ENCODE measurements at regions not wholly inside any gene's neighbourhood (a gene's known extent, or its start where the extent isn't known, plus 50 kb on each side); places are given as distances from the start of the nearest gene placed in this dataset.
"Not testable (repeated sequence)": the region's sequence is repeated elsewhere in the genome, so short reads cannot be mapped to it uniquely, and the experiment has no call there.

GRCh38 chr3:72624656-72625055 is 223.6 kb downstream of the SHQ1 start:
- peaks cover 4% of the 10 kb centered on the region for H3K27me3 Mint-ChIP-seq
- H3K27ac Mint-ChIP-seq, result no peak overlapping the region
- peaks cover 10 to 23% (median 13%) of the 10 kb centered on the region in 4 donors for H3K4me1 Mint-ChIP-seq
- no peak overlapping the region for H3K27ac ChIP-seq (ENCODE audit: insufficient read depth, low read length, poor library complexity, severe bottlenecking)
- H3K9me3 ChIP-seq (ENCODE audit: control insufficient read depth in 2 of 2, low read length in 2 of 2), result no peaks in the 10 kb centered on the region
- peaks cover 0 to 9% (median 0%) of the 10 kb centered on the region in 7 donors for H3K9me3 Mint-ChIP-seq
- H3K27me3 ChIP-seq (ENCODE audit: control insufficient read depth, insufficient read depth, low read length), result no peaks in the 10 kb centered on the region
- H3K4me1 ChIP-seq (ENCODE audit: control insufficient read depth, insufficient read depth, low read length, poor library complexity, severe bottlenecking), result peaks cover 11% of the 10 kb centered on the region
- no peak for DNase-seq
- H3K36me3 ChIP-seq (ENCODE audit: control insufficient read depth, insufficient read depth, low read length), result no peaks in the 10 kb centered on the region
- no peak overlapping the region for H3K4me3 Mint-ChIP-seq
- H3K36me3 Mint-ChIP-seq, result no peaks in the 10 kb centered on the region
- ATAC-seq (ENCODE audit: low read depth in 2 of 2), result no peak
- H3K4me3 ChIP-seq (ENCODE audit: low read depth, low read length), result no peak overlapping the region

GRCh38 chr3:72618739-72619138 is 229.5 kb downstream of the SHQ1 start:
- peaks cover 4% of the 10 kb centered on the region for H3K36me3 Mint-ChIP-seq
- H3K4me3 ChIP-seq (ENCODE audit: low read depth, low read length), result no peak overlapping the region
- H3K4me3 Mint-ChIP-seq, result no peak overlapping the region
- H3K9me3 Mint-ChIP-seq, result peaks cover 2 to 13% (median 3%) of the 10 kb centered on the region in 7 donors
- no peak for DNase-seq
- H3K27ac Mint-ChIP-seq, result no peak overlapping the region
- H3K27me3 Mint-ChIP-seq, result peaks cover 11% of the 10 kb centered on the region
- no peaks in the 10 kb centered on the region for H3K4me1 ChIP-seq (ENCODE audit: control insufficient read depth, insufficient read depth, low read length, poor library complexity, severe bottlenecking)
- no peak overlapping the region for H3K27ac ChIP-seq (ENCODE audit: insufficient read depth, low read length, poor library complexity, severe bottlenecking)
- no peaks in the 10 kb centered on the region for H3K27me3 ChIP-seq (ENCODE audit: control insufficient read depth, insufficient read depth, low read length)
- no peaks in the 10 kb centered on the region for H3K36me3 ChIP-seq (ENCODE audit: control insufficient read depth, insufficient read depth, low read length)
- no peak for ATAC-seq (ENCODE audit: low read depth in 2 of 2)
- no peaks in the 10 kb centered on the region for H3K4me1 Mint-ChIP-seq
- H3K9me3 ChIP-seq (ENCODE audit: control insufficient read depth in 2 of 2, low read length in 2 of 2), result no peaks in the 10 kb centered on the region

GRCh38 chr3:72617424-72618024 is 230.7 kb downstream of the SHQ1 start:
- peaks cover 2 to 11% (median 3%) of the 10 kb centered on the region in 7 donors for H3K9me3 Mint-ChIP-seq
- H3K36me3 Mint-ChIP-seq, result peaks cover 4% of the 10 kb centered on the region
- DNase-seq (no peak), ATAC-seq (ENCODE audit: low read depth in 2 of 2) (no peak)
- H3K4me1 Mint-ChIP-seq, result no peaks in the 10 kb centered on the region
- Histone ChIP-seq H3K4me1 (ENCODE audit: control insufficient read depth, insufficient read depth, low read length, poor library complexity, severe bottlenecking) (no peaks in the 10 kb centered on the region), H3K27me3 (ENCODE audit: control insufficient read depth, insufficient read depth, low read length) (no peaks in the 10 kb centered on the region), H3K4me3 (ENCODE audit: low read depth, low read length) (no peak overlapping the region), H3K9me3 (ENCODE audit: control insufficient read depth in 2 of 2, low read length in 2 of 2) (no peaks in the 10 kb centered on the region), H3K36me3 (ENCODE audit: control insufficient read depth, insufficient read depth, low read length) (no peaks in the 10 kb centered on the region), H3K27ac (ENCODE audit: insufficient read depth, low read length, poor library complexity, severe bottlenecking) (no peak overlapping the region)
- H3K27ac Mint-ChIP-seq, result no peak overlapping the region
- peaks cover 11% of the 10 kb centered on the region for H3K27me3 Mint-ChIP-seq
- no peak overlapping the region for H3K4me3 Mint-ChIP-seq

GRCh38 chr3:72615776-72616175 is 232.5 kb downstream of the SHQ1 start:
- H3K27ac Mint-ChIP-seq, result no peak overlapping the region
- no peak for DNase-seq
- H3K9me3 ChIP-seq (ENCODE audit: control insufficient read depth in 2 of 2, low read length in 2 of 2), result no peaks in the 10 kb centered on the region
- H3K9me3 Mint-ChIP-seq, result peaks cover 2 to 11% (median 3%) of the 10 kb centered on the region in 7 donors
- no peak overlapping the region for H3K27ac ChIP-seq (ENCODE audit: insufficient read depth, low read length, poor library complexity, severe bottlenecking)
- H3K4me3 ChIP-seq (ENCODE audit: low read depth, low read length), result no peak overlapping the region
- H3K27me3 Mint-ChIP-seq, result peaks cover 11% of the 10 kb centered on the region
- no peaks in the 10 kb centered on the region for H3K4me1 ChIP-seq (ENCODE audit: control insufficient read depth, insufficient read depth, low read length, poor library complexity, severe bottlenecking)
- no peaks in the 10 kb centered on the region for H3K4me1 Mint-ChIP-seq
- H3K36me3 ChIP-seq (ENCODE audit: control insufficient read depth, insufficient read depth, low read length), result no peaks in the 10 kb centered on the region
- H3K36me3 Mint-ChIP-seq, result peaks cover 4% of the 10 kb centered on the region
- no peaks in the 10 kb centered on the region for H3K27me3 ChIP-seq (ENCODE audit: control insufficient read depth, insufficient read depth, low read length)
- no peak overlapping the region for H3K4me3 Mint-ChIP-seq
- ATAC-seq (ENCODE audit: low read depth in 2 of 2), result no peak

- peaks cover 7% of the 10 kb centered on the region for H3K27me3 Mint-ChIP-seq
- H3K4me1 Mint-ChIP-seq, result no peaks in the 10 kb centered on the region
Measured at GRCh38 chr3:72615182-72615581, 233.1 kb downstream of the SHQ1 start.

GRCh38 chr3:72614394-72615074 is 233.7 kb downstream of the SHQ1 start:
- H3K4me3 Mint-ChIP-seq, result no peak overlapping the region
- H3K27ac Mint-ChIP-seq, result no peak overlapping the region
- H3K27me3 ChIP-seq (ENCODE audit: control insufficient read depth, insufficient read depth, low read length), result no peaks in the 10 kb centered on the region
- H3K27me3 Mint-ChIP-seq, result peaks cover 7% of the 10 kb centered on the region
- no peaks in the 10 kb centered on the region for H3K36me3 ChIP-seq (ENCODE audit: control insufficient read depth, insufficient read depth, low read length)
- no peak for ATAC-seq (ENCODE audit: low read depth in 2 of 2)
- no peaks in the 10 kb centered on the region for H3K4me1 Mint-ChIP-seq
- peaks cover 4% of the 10 kb centered on the region for H3K36me3 Mint-ChIP-seq
- DNase-seq, result no peak
- no peaks in the 10 kb centered on the region for H3K9me3 ChIP-seq (ENCODE audit: control insufficient read depth in 2 of 2, low read length in 2 of 2)
- H3K27ac ChIP-seq (ENCODE audit: insufficient read depth, low read length, poor library complexity, severe bottlenecking), result no peak overlapping the region
- H3K4me3 ChIP-seq (ENCODE audit: low read depth, low read length), result no peak overlapping the region
- H3K9me3 Mint-ChIP-seq, result peaks cover 2 to 11% (median 3%) of the 10 kb centered on the region in 7 donors
- H3K4me1 ChIP-seq (ENCODE audit: control insufficient read depth, insufficient read depth, low read length, poor library complexity, severe bottlenecking), result no peaks in the 10 kb centered on the region

More at GRCh38 chr3:72615182-72615581, 233.1 kb downstream of the SHQ1 start:
- H3K9me3 ChIP-seq (ENCODE audit: control insufficient read depth in 2 of 2, low read length in 2 of 2), result no peaks in the 10 kb centered on the region
- no peaks in the 10 kb centered on the region for H3K27me3 ChIP-seq (ENCODE audit: control insufficient read depth, insufficient read depth, low read length)
- H3K4me1 ChIP-seq (ENCODE audit: control insufficient read depth, insufficient read depth, low read length, poor library complexity, severe bottlenecking), result no peaks in the 10 kb centered on the region
- no peak for ATAC-seq (ENCODE audit: low read depth in 2 of 2)
- DNase-seq, result no peak
- H3K27ac Mint-ChIP-seq, result no peak overlapping the region
- H3K27ac ChIP-seq (ENCODE audit: insufficient read depth, low read length, poor library complexity, severe bottlenecking), result no peak overlapping the region
- no peak overlapping the region for H3K4me3 Mint-ChIP-seq
- peaks cover 4% of the 10 kb centered on the region for H3K36me3 Mint-ChIP-seq
- H3K4me3 ChIP-seq (ENCODE audit: low read depth, low read length), result no peak overlapping the region
- no peaks in the 10 kb centered on the region for H3K36me3 ChIP-seq (ENCODE audit: control insufficient read depth, insufficient read depth, low read length)
- H3K9me3 Mint-ChIP-seq, result peaks cover 2 to 11% (median 3%) of the 10 kb centered on the region in 7 donors

GRCh38 chr3:72613871-72614270 is 234.4 kb downstream of the SHQ1 start:
- H3K27me3 Mint-ChIP-seq, result peaks cover 7% of the 10 kb centered on the region
- DNase-seq (no peak), ATAC-seq (ENCODE audit: low read depth in 2 of 2) (no peak)
- no peak overlapping the region for H3K27ac Mint-ChIP-seq
- H3K4me1 Mint-ChIP-seq, result no peaks in the 10 kb centered on the region
- no peak overlapping the region for H3K4me3 Mint-ChIP-seq
- no peaks in the 10 kb centered on the region for H3K36me3 ChIP-seq (ENCODE audit: control insufficient read depth, insufficient read depth, low read length)
- no peaks in the 10 kb centered on the region for H3K4me1 ChIP-seq (ENCODE audit: control insufficient read depth, insufficient read depth, low read length, poor library complexity, severe bottlenecking)
- peaks cover 4% of the 10 kb centered on the region for H3K36me3 Mint-ChIP-seq
- H3K27ac ChIP-seq (ENCODE audit: insufficient read depth, low read length, poor library complexity, severe bottlenecking), result no peak overlapping the region
- H3K4me3 ChIP-seq (ENCODE audit: low read depth, low read length), result no peak overlapping the region
- no peaks in the 10 kb centered on the region for H3K27me3 ChIP-seq (ENCODE audit: control insufficient read depth, insufficient read depth, low read length)
- peaks cover 2 to 11% (median 3%) of the 10 kb centered on the region in 7 donors for H3K9me3 Mint-ChIP-seq
- H3K9me3 ChIP-seq (ENCODE audit: control insufficient read depth in 2 of 2, low read length in 2 of 2), result no peaks in the 10 kb centered on the region

- not testable (repeated sequence) for H3K36me3 Mint-ChIP-seq; H3K9me3 ChIP-seq (ENCODE audit: control insufficient read depth in 2 of 2, low read length in 2 of 2); H3K4me3 ChIP-seq (ENCODE audit: low read depth, low read length); ATAC-seq (ENCODE audit: low read depth in 2 of 2); H3K27ac ChIP-seq (ENCODE audit: insufficient read depth, low read length, poor library complexity, severe bottlenecking); H3K36me3 ChIP-seq (ENCODE audit: control insufficient read depth, insufficient read depth, low read length); DNase-seq; H3K4me1 Mint-ChIP-seq; H3K27ac Mint-ChIP-seq; H3K4me3 Mint-ChIP-seq; H3K27me3 Mint-ChIP-seq; H3K4me1 ChIP-seq (ENCODE audit: control insufficient read depth, insufficient read depth, low read length, poor library complexity, severe bottlenecking); H3K27me3 ChIP-seq (ENCODE audit: control insufficient read depth, insufficient read depth, low read length); H3K9me3 Mint-ChIP-seq
Measured at GRCh38 chr3:72609114-72609513, 239.1 kb downstream of the SHQ1 start.
